Kidney (tissue), 13 donors: ENCODE measurements at regions not wholly inside any gene's neighbourhood (a gene's known extent, or its start where the extent isn't known, plus 50 kb on each side); places are given as distances from the start of the nearest gene placed in this dataset.

Experiments used
- DNase-seq, 5 donors: peaks; one replicate each; pipeline ENCODE4 v3.0.0-alpha.2; 2013 to 2020
- FAIRE-seq: peaks from 2 replicates; lab custom pipeline; 2012; peaks lifted over from hg19 to GRCh38; lab: Jason Lieb, UNC
- H3K27ac ChIP-seq, 2 donors: one replicate each; pipeline ENCODE4 v1.7.0; 2013; ENCODE audit warnings: low read depth in 2 of 2, low read length in 2 of 2, inconsistent platforms in 1 of 2
- H3K27me3 ChIP-seq: one replicate; pipeline ENCODE4 v1.7.1; 2013; ENCODE audit warnings: low read length, inconsistent platforms; ENCODE audit not compliant: control insufficient read depth, insufficient read depth
- H3K36me3 ChIP-seq, 3 donors: one replicate each; pipeline versions ENCODE4 v1.7.0 to v1.7.1; 2013; ENCODE audit warnings: low read length in 3 of 3, control low read depth in 1 of 3, inconsistent platforms in 1 of 3; ENCODE audit not compliant: insufficient read depth in 3 of 3, control insufficient read depth in 2 of 3
- H3K4me1 ChIP-seq, 3 donors: one replicate each; pipeline versions ENCODE4 v1.7.0 to v1.7.1; 2013; ENCODE audit warnings: low read length in 3 of 3, inconsistent platforms in 1 of 3, low read depth in 1 of 3; ENCODE audit not compliant: control insufficient read depth in 2 of 3, insufficient read depth in 2 of 3
- H3K4me3 ChIP-seq, 3 donors: one replicate each; pipeline versions ENCODE4 v1.7.0 to v1.8.1; 2013; ENCODE audit warnings: low read length in 3 of 3, control low read depth in 1 of 3, inconsistent platforms in 1 of 3
- H3K9ac ChIP-seq, 3 donors: one replicate each; pipeline versions ENCODE4 v1.7.0 to v1.7.1; 2013; ENCODE audit warnings: low read length in 3 of 3, control low read depth in 1 of 3, inconsistent platforms in 1 of 3
- H3K9me3 ChIP-seq, 3 donors: one replicate each; pipeline versions ENCODE4 v1.7.0 to v1.7.1; 2013; ENCODE audit warnings: low read length in 3 of 3, control low read depth in 1 of 3, inconsistent platforms in 1 of 3; ENCODE audit not compliant: control insufficient read depth in 2 of 3, insufficient read depth in 1 of 3
- intact Hi-C: fragments of 100-400 bp; cut with DNase I; formaldehyde crosslinking; loops from one replicate; pipeline ENCODE4 v1.11.1; 2022
- TF ChIP-seq, protein P1 (sequence below): IDR thresholded peaks from 3 replicates; pipeline ENCODE4 v1.5.1; 2012; ENCODE audit warnings: mild to moderate bottlenecking, moderate library complexity, borderline replicate concordance; ENCODE audit not compliant: insufficient read depth; ENCODE audit errors: extremely low read depth
- donor health status: control.
- donor health status: control.
- donor health status: control.
- donor health status: control.
- donor health status: control.
- donor health status: DM: yes; HTN: yes; CAD: no.
- donor health status: Normal renal cell carcinoma (clear cell type).

DNA sequence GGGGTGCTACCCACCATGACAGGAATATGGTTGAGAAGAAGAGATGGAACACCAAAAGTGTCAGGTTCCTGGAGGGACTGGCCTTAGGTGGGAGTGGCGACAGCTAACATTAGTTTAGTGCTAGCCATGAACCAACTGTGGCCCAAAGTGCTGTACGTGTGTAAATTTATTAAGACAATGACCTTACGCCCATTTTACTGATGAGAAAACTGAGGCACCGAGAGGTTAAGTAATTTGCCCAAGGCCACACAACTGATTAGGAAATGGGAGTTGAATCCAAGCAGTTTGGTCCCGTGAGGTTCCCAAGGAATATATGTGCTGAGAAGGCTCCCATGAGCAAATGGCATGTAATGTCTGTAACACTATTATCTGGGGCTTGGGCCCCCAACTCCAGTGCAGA, 109.5 kb upstream of the SLC1A4 start:
- no peaks in the 10 kb centered on the region for H3K9me3 ChIP-seq
- no peaks in the 10 kb centered on the region for H3K36me3 ChIP-seq
- TF ChIP-seq, protein P1, sequence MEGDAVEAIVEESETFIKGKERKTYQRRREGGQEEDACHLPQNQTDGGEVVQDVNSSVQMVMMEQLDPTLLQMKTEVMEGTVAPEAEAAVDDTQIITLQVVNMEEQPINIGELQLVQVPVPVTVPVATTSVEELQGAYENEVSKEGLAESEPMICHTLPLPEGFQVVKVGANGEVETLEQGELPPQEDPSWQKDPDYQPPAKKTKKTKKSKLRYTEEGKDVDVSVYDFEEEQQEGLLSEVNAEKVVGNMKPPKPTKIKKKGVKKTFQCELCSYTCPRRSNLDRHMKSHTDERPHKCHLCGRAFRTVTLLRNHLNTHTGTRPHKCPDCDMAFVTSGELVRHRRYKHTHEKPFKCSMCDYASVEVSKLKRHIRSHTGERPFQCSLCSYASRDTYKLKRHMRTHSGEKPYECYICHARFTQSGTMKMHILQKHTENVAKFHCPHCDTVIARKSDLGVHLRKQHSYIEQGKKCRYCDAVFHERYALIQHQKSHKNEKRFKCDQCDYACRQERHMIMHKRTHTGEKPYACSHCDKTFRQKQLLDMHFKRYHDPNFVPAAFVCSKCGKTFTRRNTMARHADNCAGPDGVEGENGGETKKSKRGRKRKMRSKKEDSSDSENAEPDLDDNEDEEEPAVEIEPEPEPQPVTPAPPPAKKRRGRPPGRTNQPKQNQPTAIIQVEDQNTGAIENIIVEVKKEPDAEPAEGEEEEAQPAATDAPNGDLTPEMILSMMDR: no peak
- H3K27ac ChIP-seq: no peak overlapping the region
- no peaks in the 10 kb centered on the region for H3K4me1 ChIP-seq
- no peak for DNase-seq
- H3K4me3 ChIP-seq: no peak overlapping the region
- intact Hi-C loops: no loop called here
- no peaks in the 10 kb centered on the region for H3K27me3 ChIP-seq
- no peak overlapping the region for H3K9ac ChIP-seq
- FAIRE-seq: no peak

DNA sequence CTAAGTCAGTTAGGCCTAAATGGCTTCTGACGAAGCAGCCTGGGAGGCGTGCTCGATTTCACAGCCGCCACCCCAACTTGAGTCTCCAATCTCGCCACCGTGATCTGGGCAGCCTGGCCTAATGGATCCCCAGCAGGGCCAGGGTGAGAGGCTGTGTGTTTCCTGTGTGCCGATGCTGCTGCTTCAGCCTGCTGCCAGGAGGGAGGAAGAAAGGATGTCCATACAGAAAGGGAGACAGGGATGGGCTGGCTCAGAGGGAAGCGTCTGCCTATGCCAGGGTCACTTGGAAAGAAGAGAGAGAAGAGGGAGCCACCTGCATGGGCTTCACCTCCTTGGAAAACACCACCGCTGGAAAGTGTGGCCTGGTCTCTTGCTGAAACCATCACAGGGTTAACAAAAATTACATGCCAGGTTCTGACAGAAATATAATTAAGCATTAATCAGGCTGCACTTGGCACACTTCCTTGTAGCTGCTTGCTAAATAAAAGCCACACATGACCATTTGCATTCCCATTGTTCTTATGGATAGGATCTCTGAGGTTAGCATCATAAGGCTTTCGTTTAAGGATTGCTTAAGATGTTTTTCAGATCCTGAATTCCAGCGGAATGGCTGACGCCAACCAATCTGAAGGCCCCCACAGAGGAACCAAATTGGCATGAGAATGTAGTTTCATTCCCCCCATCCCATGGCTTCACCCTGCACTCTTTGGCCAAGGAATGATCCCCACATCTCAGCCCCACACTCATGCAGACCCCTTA, 108.8 kb upstream of the SLC1A4 start:
- Histone ChIP-seq H3K36me3 (no peaks in the 10 kb centered on the region), H3K27me3 (no peaks in the 10 kb centered on the region), H3K27ac (no peak overlapping the region), H3K4me3 (no peak overlapping the region), H3K9me3 (no peaks in the 10 kb centered on the region), H3K4me1 (no peaks in the 10 kb centered on the region), H3K9ac (no peak overlapping the region)
- DNase-seq (no peak), FAIRE-seq (no peak)
- TF ChIP-seq, protein P1: no peak
- intact Hi-C loops: no loop called here

DNA sequence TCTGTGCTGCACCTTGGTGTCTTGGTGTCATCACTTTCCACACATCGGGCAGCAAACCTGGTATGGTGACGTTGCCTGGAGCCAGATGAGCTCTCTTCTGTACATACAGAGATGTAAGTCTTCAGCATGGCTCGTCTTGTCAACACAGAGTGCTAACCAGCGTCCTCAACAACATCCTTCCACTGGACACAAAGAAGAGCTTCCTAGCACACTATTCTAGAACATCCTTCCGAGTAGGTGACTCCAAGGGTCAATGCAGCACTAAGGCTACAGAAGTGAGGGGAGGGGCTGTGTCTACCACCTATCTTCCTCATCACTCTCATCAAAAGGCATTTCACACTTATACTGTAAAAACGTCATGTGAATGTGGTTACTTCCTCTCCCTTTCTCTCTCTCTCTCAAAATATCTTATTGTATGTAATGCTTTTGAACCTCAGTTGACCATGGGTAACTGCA, 108.1 kb upstream of the SLC1A4 start:
- Histone ChIP-seq H3K9me3 (no peaks in the 10 kb centered on the region), H3K4me1 (no peaks in the 10 kb centered on the region), H3K4me3 (no peak overlapping the region), H3K36me3 (no peaks in the 10 kb centered on the region), H3K27ac (no peak overlapping the region), H3K9ac (no peak overlapping the region), H3K27me3 (no peaks in the 10 kb centered on the region)
- DNase-seq: no peak
- TF ChIP-seq, protein P1: no peak
- intact Hi-C loops: no loop called here
- FAIRE-seq: no peak
